Progenitor cell of endocrine pancreas (in vitro differentiated cells): ENCODE measurements at regions not wholly inside any gene's neighbourhood (a gene's known extent, or its start where the extent isn't known, plus 50 kb on each side); places are given as distances from the start of the nearest gene placed in this dataset.
"Not testable (repeated sequence)": the region's sequence is repeated elsewhere in the genome, so short reads cannot be mapped to it uniquely, and the experiment has no call there.

Experiments
- DNase-seq: peaks from one replicate; pipeline ENCODE4 v3.0.0; 2021; ENCODE audit warnings: low spot score; ENCODE audit not compliant: unreplicated experiment
- H3K27ac Mint-ChIP-seq: 2 replicates; pipeline ENCODE4 v1.8.0; 2021; ENCODE audit warnings: mild to moderate bottlenecking, moderate library complexity, mixed read lengths
- H3K27me3 Mint-ChIP-seq: 2 replicates; pipeline ENCODE4 v1.8.0; 2021; ENCODE audit warnings: mixed read lengths
- H3K36me3 Mint-ChIP-seq: 2 replicates; pipeline ENCODE4 v1.8.0; 2022; ENCODE audit warnings: mixed read lengths; ENCODE audit not compliant: insufficient read depth
- H3K4me1 Mint-ChIP-seq: 2 replicates; pipeline ENCODE4 v1.8.0; 2021; ENCODE audit warnings: low read depth, mixed read lengths
- H3K4me3 Mint-ChIP-seq: 2 replicates; pipeline ENCODE4 v1.8.0; 2021; ENCODE audit warnings: low read depth, mild to moderate bottlenecking, moderate library complexity, mixed read lengths
- H3K9me3 Mint-ChIP-seq: 2 replicates; pipeline ENCODE4 v1.8.0; 2021; ENCODE audit warnings: low read depth, mixed read lengths
- TF ChIP-seq, protein P1 (sequence below): fragments of 200-600 bp; sonication (generic); IDR thresholded peaks from one replicate; pipeline ENCODE4 v1.5.0; 2021; ENCODE audit warnings: antibody characterized with exemption, mild to moderate bottlenecking; ENCODE audit not compliant: unreplicated experiment

DNA sequence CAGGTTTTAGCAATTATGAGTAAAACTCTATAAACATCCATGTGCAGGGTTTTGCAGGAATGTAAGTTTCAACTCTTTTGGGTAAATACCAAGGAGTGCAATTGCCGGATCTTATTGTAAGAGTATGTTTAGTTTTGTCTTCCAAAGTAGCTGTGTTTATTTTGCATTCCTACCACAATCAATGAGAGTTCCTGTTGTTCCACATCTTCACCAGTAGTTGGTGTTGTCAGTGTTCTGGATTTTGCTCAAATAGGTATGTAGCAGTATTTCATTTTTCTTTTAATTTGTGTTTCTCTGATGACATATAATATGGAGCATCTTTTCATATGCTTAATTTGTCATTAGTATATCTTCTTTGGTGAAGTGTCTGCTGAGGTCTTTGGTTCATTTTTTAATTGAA lies 185.1 kb upstream of the GALNT15 start:
- Mint-ChIP-seq H3K4me1 (no peaks in the 10 kb centered on the region), H3K36me3 (peaks cover 8% of the 10 kb centered on the region), H3K27me3 (no peaks in the 10 kb centered on the region), H3K27ac (no peak overlapping the region), H3K4me3 (no peak overlapping the region), H3K9me3 (peaks cover 35% of the 10 kb centered on the region)
- DNase-seq: no peak
- TF ChIP-seq, protein P1, sequence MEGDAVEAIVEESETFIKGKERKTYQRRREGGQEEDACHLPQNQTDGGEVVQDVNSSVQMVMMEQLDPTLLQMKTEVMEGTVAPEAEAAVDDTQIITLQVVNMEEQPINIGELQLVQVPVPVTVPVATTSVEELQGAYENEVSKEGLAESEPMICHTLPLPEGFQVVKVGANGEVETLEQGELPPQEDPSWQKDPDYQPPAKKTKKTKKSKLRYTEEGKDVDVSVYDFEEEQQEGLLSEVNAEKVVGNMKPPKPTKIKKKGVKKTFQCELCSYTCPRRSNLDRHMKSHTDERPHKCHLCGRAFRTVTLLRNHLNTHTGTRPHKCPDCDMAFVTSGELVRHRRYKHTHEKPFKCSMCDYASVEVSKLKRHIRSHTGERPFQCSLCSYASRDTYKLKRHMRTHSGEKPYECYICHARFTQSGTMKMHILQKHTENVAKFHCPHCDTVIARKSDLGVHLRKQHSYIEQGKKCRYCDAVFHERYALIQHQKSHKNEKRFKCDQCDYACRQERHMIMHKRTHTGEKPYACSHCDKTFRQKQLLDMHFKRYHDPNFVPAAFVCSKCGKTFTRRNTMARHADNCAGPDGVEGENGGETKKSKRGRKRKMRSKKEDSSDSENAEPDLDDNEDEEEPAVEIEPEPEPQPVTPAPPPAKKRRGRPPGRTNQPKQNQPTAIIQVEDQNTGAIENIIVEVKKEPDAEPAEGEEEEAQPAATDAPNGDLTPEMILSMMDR: peak; percentile 21

DNA sequence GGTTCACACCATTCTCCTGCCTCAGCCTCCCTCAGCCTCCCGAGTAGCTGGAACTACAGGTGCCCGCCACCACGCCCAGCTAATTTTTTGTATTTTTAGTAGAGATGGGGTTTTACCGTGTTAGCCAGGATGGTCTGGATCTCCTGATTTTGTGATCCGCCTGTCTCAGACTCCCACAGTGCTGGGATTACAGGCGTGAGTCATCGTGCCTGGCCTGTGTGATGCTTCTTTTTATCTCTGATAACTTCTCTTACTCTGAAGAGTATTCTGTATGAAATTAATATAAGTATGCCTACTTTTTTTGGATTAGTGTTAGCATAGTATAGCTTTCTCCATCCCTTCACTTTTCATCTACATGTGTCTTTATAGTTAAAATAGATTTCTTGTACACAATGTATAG lies 180.8 kb upstream of the GALNT15 start:
- not testable (repeated sequence) for H3K4me3 Mint-ChIP-seq, H3K27ac Mint-ChIP-seq

GRCh38 chr3:15996496-15996895 lies 178.0 kb upstream of the GALNT15 start:
- H3K27me3 Mint-ChIP-seq, H3K27ac Mint-ChIP-seq, H3K4me3 Mint-ChIP-seq, H3K9me3 Mint-ChIP-seq, H3K4me1 Mint-ChIP-seq, DNase-seq, H3K36me3 Mint-ChIP-seq: not testable (repeated sequence)

More for the DNA sequence above, 180.8 kb upstream of the GALNT15 start:
- not testable (repeated sequence) for H3K36me3 Mint-ChIP-seq, H3K4me1 Mint-ChIP-seq, DNase-seq, H3K27me3 Mint-ChIP-seq
- H3K9me3 Mint-ChIP-seq: peaks cover 16% of the 10 kb centered on the region

- H3K4me1 Mint-ChIP-seq: peaks cover 2% of the 10 kb centered on the region
- no peaks in the 10 kb centered on the region for H3K27me3 Mint-ChIP-seq
- TF ChIP-seq, protein P1: no peak
- DNase-seq: no peak
- H3K9me3 Mint-ChIP-seq: peaks cover 10% of the 10 kb centered on the region
- H3K4me3 Mint-ChIP-seq: no peak overlapping the region
- H3K36me3 Mint-ChIP-seq: no peaks in the 10 kb centered on the region
- H3K27ac Mint-ChIP-seq: no peak overlapping the region
These were observed 177.1 kb upstream of the GALNT15 start for GRCh38 chr3:15997274-15997943.

DNA sequence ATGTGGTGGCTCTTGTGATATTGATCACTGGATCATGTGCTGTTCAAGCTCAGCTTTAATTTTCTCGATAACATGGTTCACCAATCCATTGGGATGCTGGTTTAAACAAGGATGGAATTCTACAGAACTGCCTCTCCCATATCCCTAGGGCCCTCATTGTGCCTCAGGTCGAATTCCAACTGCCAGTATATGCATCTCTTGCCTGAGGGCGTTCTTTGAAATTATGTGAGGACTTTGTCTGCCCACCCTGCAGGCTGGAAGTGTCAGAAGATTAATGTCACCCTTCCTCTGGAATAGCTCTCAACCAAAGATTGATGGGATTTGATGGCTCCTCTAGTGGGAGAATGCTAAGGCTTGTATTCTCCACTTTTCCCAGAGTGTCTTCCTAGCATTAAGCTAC lies 175.6 kb upstream of the GALNT15 start:
- Mint-ChIP-seq H3K4me3 (no peak overlapping the region), H3K27ac (no peak overlapping the region), H3K9me3 (peaks cover 6% of the 10 kb centered on the region), H3K27me3 (no peaks in the 10 kb centered on the region), H3K36me3 (no peaks in the 10 kb centered on the region), H3K4me1 (peaks cover 2% of the 10 kb centered on the region)
- TF ChIP-seq, protein P1: no peak
- no peak for DNase-seq

GRCh38 chr3:16004812-16005211 lies 169.7 kb upstream of the GALNT15 start:
- TF ChIP-seq, protein P1: no peak
- DNase-seq: no peak
- H3K9me3 Mint-ChIP-seq: peaks cover 4% of the 10 kb centered on the region
- H3K27me3 Mint-ChIP-seq: no peaks in the 10 kb centered on the region
- H3K4me3 Mint-ChIP-seq: no peak overlapping the region
- peaks cover 2% of the 10 kb centered on the region for H3K36me3 Mint-ChIP-seq
- H3K27ac Mint-ChIP-seq: no peak overlapping the region
- no peaks in the 10 kb centered on the region for H3K4me1 Mint-ChIP-seq
